Spleen (tissue), 11 donors: ENCODE measurements at regions not wholly inside any gene's neighbourhood (a gene's known extent, or its start where the extent isn't known, plus 50 kb on each side); places are given as distances from the start of the nearest gene placed in this dataset.

Source experiments
- DNase-seq: peaks from one replicate; pipeline ENCODE4 v3.0.0-alpha.2; 2020
- H3K27ac ChIP-seq, 8 donors: fragments of 200-600 bp; sonication (generic) in 7 of 8; 1 replicate in 4 of 8; 2 replicates in 4 of 8; pipeline versions ENCODE4 v1.5.0 to v1.8.0; 2016 to 2021; ENCODE audit warnings: inconsistent platforms in 4 of 8, mild to moderate bottlenecking in 4 of 8, moderate library complexity in 1 of 8
- H3K27me3 ChIP-seq, 7 donors: fragments of 200-600 bp; sonication (generic) in 6 of 7; replicated peaks in 1 of 7; 1 replicate in 4 of 7; 2 replicates in 3 of 7; pipeline versions ENCODE4 v1.5.0 to v1.8.0; 2016 to 2021; ENCODE audit warnings: inconsistent platforms in 3 of 7, mild to moderate bottlenecking in 1 of 7
- H3K36me3 ChIP-seq, 6 donors: fragments of 200-600 bp; sonication (generic) in 5 of 6; 1 replicate in 4 of 6; 2 replicates in 2 of 6; pipeline versions ENCODE4 v1.5.0 to v1.8.0; 2016 to 2021; ENCODE audit warnings: inconsistent platforms in 2 of 6
- H3K4me1 ChIP-seq, 6 donors: fragments of 200-600 bp; sonication (generic) in 5 of 6; 1 replicate in 3 of 6; 2 replicates in 3 of 6; pipeline versions ENCODE4 v1.5.0 to v1.8.0; 2016 to 2021; ENCODE audit warnings: inconsistent platforms in 3 of 6
- H3K4me3 ChIP-seq, 8 donors: fragments of 200-600 bp; sonication (generic) in 7 of 8; 1 replicate in 4 of 8; 2 replicates in 4 of 8; pipeline versions ENCODE4 v1.5.0 to v1.8.0; 2016 to 2021; ENCODE audit warnings: inconsistent platforms in 4 of 8, mild to moderate bottlenecking in 4 of 8, moderate library complexity in 2 of 8
- H3K9me3 ChIP-seq, 8 donors: fragments of 200-600 bp; sonication (generic) in 7 of 8; 1 replicate in 4 of 8; 2 replicates in 4 of 8; pipeline versions ENCODE4 v1.5.0 to v1.8.0; 2016 to 2021; ENCODE audit warnings: inconsistent platforms in 4 of 8
- CTCF ChIP-seq, 11 experiments: fragments of 200-600 bp in 7 of 11; fragments of 450-650 bp in 4 of 11; sonication (generic) in 4 of 11; IDR thresholded peaks in 8 of 11; conservative IDR thresholded peaks in 3 of 11; 1 replicate in 7 of 11; 2 replicates in 4 of 11; pipeline versions ENCODE4 v1.4.0 to v1.8.0; 2016 to 2021; ENCODE audit warnings: antibody characterized with exemption in 11 of 11, inconsistent platforms in 4 of 11, mild to moderate bottlenecking in 1 of 11
- POLR2A ChIP-seq, 3 donors: fragments of 450-650 bp; IDR thresholded peaks; one replicate each; pipeline ENCODE4 v1.5.1; 2017; ENCODE audit warnings: antibody characterized with exemption in 3 of 3, mild to moderate bottlenecking in 1 of 3
- POLR2AphosphoS5 ChIP-seq, 3 donors: sonication (generic); formaldehyde crosslinking; IDR thresholded peaks; one replicate each; pipeline ENCODE4 v1.5.1; 2017; ENCODE audit warnings: antibody characterized with exemption in 3 of 3
- WGBS, 5 donors: extraction: QIAGEN DNeasy Blood & Tissue Kit in 3 of 5; methylation state at CpG; one replicate each; pipeline versions ENCODE4 v1.1.5 to v1.1.7; 2013 to 2018; 5-methylcytosine and 5-hydroxymethylcytosine counted together
- intact Hi-C: fragments of 100-400 bp; cut with DNase I; formaldehyde crosslinking; loops from one replicate; pipeline ENCODE4 v1.15.0; 2023; ENCODE audit warnings: low total_unique reads
- donor health status: healthy with polysubstance abuse.
- donor health status: DM: no; HTN: no; CAD: no; lungs with moderate emphysema.
- donor health status: DM: no; HTN: no; CAD: no.
- donor health status: Bipolar disorder and iron deficiency.
- donor health status: healthy.
- donor health status: DM: no; HTN: no; CAD: no.
- donor health status: DM: yes; HTN: yes; CAD: no.

DNA sequence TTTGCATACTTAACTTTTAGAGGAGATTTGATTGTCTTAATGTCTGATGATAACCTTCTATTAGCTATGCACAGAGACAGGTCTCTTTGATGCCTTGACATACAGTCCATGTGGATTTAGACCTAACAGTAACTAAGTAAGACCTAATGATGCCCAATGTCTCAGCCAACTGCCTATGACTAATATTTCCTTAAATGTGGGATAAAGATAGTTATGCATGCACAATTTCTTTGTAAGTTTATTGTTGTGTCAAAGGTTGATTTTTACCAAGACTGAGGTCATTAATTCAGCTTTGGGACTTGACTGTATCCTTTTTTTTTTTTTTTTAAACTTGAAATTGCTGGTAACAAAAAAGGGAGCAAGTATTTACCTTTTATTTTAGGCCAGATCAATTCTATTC, 450.0 kb downstream of the HAO1 start:
- DNase-seq, result no peak
- H3K27ac ChIP-seq, result no peak overlapping the region
- H3K9me3 ChIP-seq, result peaks cover 0 to 25% (median 13%) of the 10 kb centered on the region in 8 donors
- H3K27me3 ChIP-seq, result no peaks in the 10 kb centered on the region
- no peaks in the 10 kb centered on the region for H3K36me3 ChIP-seq
- intact Hi-C loops, result no loop called here
- no peak overlapping the region for H3K4me3 ChIP-seq
- H3K4me1 ChIP-seq, result no peaks in the 10 kb centered on the region
- TF ChIP-seq POLR2AphosphoS5 (IDR thresholded peaks at IDR 0.05) (no peak), CTCF (IDR thresholded peaks at IDR 0.05 in 8 of 11, conservative IDR thresholded peaks at IDR 0.05 in 3 of 11) (no peak), POLR2A (IDR thresholded peaks at IDR 0.05) (no peak)

- Histone ChIP-seq H3K4me3 (no peak overlapping the region), H3K4me1 (no peaks in the 10 kb centered on the region), H3K9me3 (peaks cover 0 to 22% (median 14%) of the 10 kb centered on the region in 8 donors), H3K36me3 (no peaks in the 10 kb centered on the region), H3K27ac (no peak overlapping the region), H3K27me3 (no peaks in the 10 kb centered on the region)
- 82 to 85% (median 83%) methylated on average over 3 of the region's 3 CpGs for WGBS, 5 donors
- TF ChIP-seq POLR2A (IDR thresholded peaks at IDR 0.05) (no peak), CTCF (IDR thresholded peaks at IDR 0.05 in 8 of 11, conservative IDR thresholded peaks at IDR 0.05 in 3 of 11) (no peak), POLR2AphosphoS5 (IDR thresholded peaks at IDR 0.05) (no peak)
- no peak for DNase-seq
- intact Hi-C loops, result no loop called here
These were observed 448.0 kb downstream of the HAO1 start for GRCh38 chr20:7492257-7492656.

- 81 to 92% (median 82%) methylated on average over 2 of the region's 2 CpGs for WGBS, 5 donors
- Histone ChIP-seq H3K27me3 (no peaks in the 10 kb centered on the region), H3K36me3 (no peaks in the 10 kb centered on the region), H3K27ac (no peak overlapping the region), H3K4me3 (no peak overlapping the region), H3K9me3 (peaks cover 0 to 22% (median 14%) of the 10 kb centered on the region in 8 donors), H3K4me1 (no peaks in the 10 kb centered on the region)
- intact Hi-C loops, result no loop called here
- no peak for TF ChIP-seq CTCF (IDR thresholded peaks at IDR 0.05 in 8 of 11, conservative IDR thresholded peaks at IDR 0.05 in 3 of 11)
- no peak for TF ChIP-seq POLR2AphosphoS5 (IDR thresholded peaks at IDR 0.05)
- no peak for TF ChIP-seq POLR2A (IDR thresholded peaks at IDR 0.05)
- no peak for DNase-seq
These were observed 446.9 kb downstream of the HAO1 start for GRCh38 chr20:7493311-7493710.

DNA sequence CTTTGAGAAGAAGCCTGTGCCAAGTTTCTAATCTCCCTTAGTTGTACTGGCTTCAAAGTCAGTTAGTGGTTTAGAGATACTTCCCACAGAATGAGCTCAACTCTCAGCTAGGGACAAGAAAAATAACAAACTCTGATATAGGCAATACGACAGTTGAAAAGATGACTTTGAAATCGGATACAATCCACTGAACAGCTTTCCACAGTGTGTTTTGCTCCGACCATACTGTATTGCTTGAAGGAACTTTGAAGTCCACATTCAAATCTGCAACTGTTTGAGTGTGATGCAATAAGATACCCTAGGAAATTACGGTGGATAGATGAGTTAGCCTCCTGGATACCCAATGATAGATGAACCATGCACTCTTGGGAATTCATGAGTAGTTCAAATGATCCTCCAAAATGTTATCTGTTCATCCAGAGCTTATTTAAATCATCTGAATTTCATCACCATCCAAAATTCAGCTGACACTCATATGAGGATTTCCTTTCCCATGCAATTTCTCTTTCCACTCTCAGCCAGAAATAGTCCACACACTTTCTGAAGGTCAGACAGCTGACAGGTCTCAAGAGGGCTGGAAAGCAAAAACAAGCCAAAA, 443.8 kb downstream of the HAO1 start:
- no peaks in the 10 kb centered on the region for H3K36me3 ChIP-seq
- TF ChIP-seq POLR2A (IDR thresholded peaks at IDR 0.05), result no peak
- no peak for TF ChIP-seq CTCF (IDR thresholded peaks at IDR 0.05 in 8 of 11, conservative IDR thresholded peaks at IDR 0.05 in 3 of 11)
- TF ChIP-seq POLR2AphosphoS5 (IDR thresholded peaks at IDR 0.05), result no peak
- intact Hi-C loops, result no loop called here
- DNase-seq, result no peak
- H3K27ac ChIP-seq, result no peak overlapping the region
- H3K4me1 ChIP-seq, result no peaks in the 10 kb centered on the region
- peaks cover 0 to 22% (median 14%) of the 10 kb centered on the region in 8 donors for H3K9me3 ChIP-seq
- no peak overlapping the region for H3K4me3 ChIP-seq
- 65 to 73% (median 69%) methylated on average over 4 of the region's 4 CpGs for WGBS, 5 donors
- H3K27me3 ChIP-seq, result no peaks in the 10 kb centered on the region
